MM.1S (cell line): ENCODE measurements at regions not wholly inside any gene's neighbourhood (a gene's known extent, or its start where the extent isn't known, plus 50 kb on each side); places are given as distances from the start of the nearest gene placed in this dataset.

Source experiments
- DNase-seq: peaks from one replicate; pipeline ENCODE4 v3.0.0-alpha.2; 2015
- H2AFZ ChIP-seq: fragments of 300-600 bp; sonication (generic); 2 replicates; pipeline ENCODE4 v1.6.0; 2016; ENCODE audit warnings: antibody characterized with exemption, low read length
- H3F3A ChIP-seq: fragments of 300-600 bp; sonication (generic); 2 replicates; pipeline ENCODE4 v1.6.1; 2016; ENCODE audit warnings: mild to moderate bottlenecking, antibody characterized with exemption, low read length, moderate library complexity, mixed read lengths; ENCODE audit not compliant: insufficient read depth
- H3K27ac ChIP-seq: fragments of 300-600 bp; sonication (generic); 2 replicates; pipeline ENCODE4 v1.5.1; 2016; ENCODE audit warnings: mild to moderate bottlenecking, low read length
- H3K27me3 ChIP-seq: fragments of 300-600 bp; sonication (generic); replicated peaks from 2 replicates; pipeline ENCODE4 v1.6.0; 2016; ENCODE audit warnings: low read length; ENCODE audit not compliant: insufficient read depth
- H3K36me3 ChIP-seq: fragments of 300-600 bp; sonication (generic); replicated peaks from 2 replicates; pipeline ENCODE4 v1.6.1; 2016; ENCODE audit warnings: mild to moderate bottlenecking, low read length, mixed read lengths; ENCODE audit not compliant: insufficient read depth
- H3K4me1 ChIP-seq: fragments of 300-600 bp; sonication (generic); 2 replicates; pipeline ENCODE4 v1.6.1; 2016; ENCODE audit warnings: low read length, mixed read lengths
- H3K4me2 ChIP-seq: fragments of 300-600 bp; sonication (generic); 2 replicates; pipeline ENCODE4 v1.6.0; 2016; ENCODE audit warnings: low read depth, low read length
- H3K4me3 ChIP-seq: fragments of 300-600 bp; sonication (generic); 2 replicates; pipeline ENCODE4 v1.5.1; 2016; ENCODE audit warnings: low read length, mixed read lengths
- H3K79me2 ChIP-seq: fragments of 300-600 bp; sonication (generic); 2 replicates; pipeline ENCODE4 v1.6.1; 2016; ENCODE audit warnings: mixed run types, low read length, mixed read lengths
- H3K9ac ChIP-seq: fragments of 300-600 bp; sonication (generic); 2 replicates; pipeline ENCODE4 v1.6.1; 2016; ENCODE audit warnings: low read length, mixed read lengths
- H3K9me2 ChIP-seq: fragments of 300-600 bp; sonication (generic); replicated peaks from 2 replicates; pipeline ENCODE4 v1.6.1; 2016; ENCODE audit warnings: mild to moderate bottlenecking, low read length, mixed read lengths; ENCODE audit not compliant: insufficient read depth
- H3K9me3 ChIP-seq: fragments of 300-600 bp; sonication (generic); replicated peaks from 2 replicates; pipeline ENCODE4 v1.6.1; 2016; ENCODE audit warnings: mild to moderate bottlenecking, low read length, mixed read lengths; ENCODE audit not compliant: insufficient read depth
- H4K20me1 ChIP-seq: fragments of 300-600 bp; sonication (generic); 2 replicates; pipeline ENCODE4 v1.6.1; 2016; ENCODE audit warnings: mild to moderate bottlenecking, low read length, moderate library complexity, mixed read lengths; ENCODE audit not compliant: insufficient read depth
- CTCF ChIP-seq: fragments of 300-600 bp; sonication (generic); IDR thresholded peaks from 2 replicates; pipeline ENCODE4 v1.5.1; 2016; ENCODE audit warnings: antibody characterized with exemption, low read length, mixed read lengths
- EZH2 ChIP-seq: fragments of 300-600 bp; sonication (generic); optimal IDR thresholded peaks from 2 replicates; pipeline ENCODE3; 2017; ENCODE audit warnings: low read depth, mild to moderate bottlenecking, antibody characterized with exemption, low read length, mixed read lengths
- EZH2phosphoT487 ChIP-seq: fragments of 300-600 bp; sonication (generic); IDR thresholded peaks from 2 replicates; pipeline ENCODE4 v1.6.1; 2018; ENCODE audit warnings: antibody characterized with exemption, low read length

- Histone ChIP-seq H2AFZ (no peak overlapping the region), H3K36me3 (no peaks in the 10 kb centered on the region), H3K27me3 (no peaks in the 10 kb centered on the region), H3K4me1 (no peaks in the 10 kb centered on the region), H4K20me1 (no peaks in the 10 kb centered on the region), H3K9me3 (no peaks in the 10 kb centered on the region), H3K79me2 (no peaks in the 10 kb centered on the region), H3F3A (no peaks in the 10 kb centered on the region), H3K4me2 (no peak overlapping the region), H3K4me3 (no peak overlapping the region), H3K9ac (no peak overlapping the region), H3K27ac (no peak overlapping the region), H3K9me2 (no peaks in the 10 kb centered on the region)
- TF ChIP-seq CTCF: no peak
- no peak for TF ChIP-seq EZH2phosphoT487
- no peak for TF ChIP-seq EZH2
- no peak for DNase-seq
These were observed 87.4 kb upstream of the UFM1 start for GRCh38 chr13:38262211-38262610.

- Histone ChIP-seq H2AFZ (no peak overlapping the region), H3K9me2 (no peaks in the 10 kb centered on the region), H3K4me1 (no peaks in the 10 kb centered on the region), H4K20me1 (no peaks in the 10 kb centered on the region), H3F3A (no peaks in the 10 kb centered on the region), H3K4me3 (no peak overlapping the region), H3K79me2 (no peaks in the 10 kb centered on the region), H3K4me2 (no peak overlapping the region), H3K36me3 (no peaks in the 10 kb centered on the region), H3K27me3 (no peaks in the 10 kb centered on the region), H3K27ac (no peak overlapping the region), H3K9me3 (no peaks in the 10 kb centered on the region), H3K9ac (no peak overlapping the region)
- TF ChIP-seq CTCF (no peak), EZH2 (no peak), EZH2phosphoT487 (no peak)
- DNase-seq: no peak
These were observed 94.1 kb upstream of the UFM1 start for GRCh38 chr13:38255600-38255999.

DNA sequence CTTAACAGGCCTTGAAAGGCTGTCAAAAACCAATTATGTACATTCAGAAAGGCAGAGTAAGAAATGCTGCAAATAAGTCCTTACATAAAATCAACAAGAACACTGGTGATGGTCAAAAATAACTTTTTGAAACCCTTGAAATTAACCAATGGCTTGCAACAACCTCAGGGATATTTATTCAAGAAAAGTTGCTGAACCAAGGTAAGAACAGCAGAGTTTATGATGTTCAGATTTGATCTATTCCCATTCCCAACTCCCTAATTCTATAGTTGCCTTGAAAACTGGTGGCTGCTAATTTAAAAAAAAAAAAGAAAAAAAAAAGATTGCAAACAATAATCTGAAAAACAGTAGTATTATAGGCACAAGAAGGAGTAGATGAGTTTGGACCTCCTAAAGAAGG is 109.8 kb upstream of the UFM1 start:
- H3K4me1 ChIP-seq: no peaks in the 10 kb centered on the region
- H3K9me3 ChIP-seq: no peaks in the 10 kb centered on the region
- H2AFZ ChIP-seq: no peak overlapping the region
- H3K9me2 ChIP-seq: no peaks in the 10 kb centered on the region
- no peak overlapping the region for H3K27ac ChIP-seq
- no peaks in the 10 kb centered on the region for H3K79me2 ChIP-seq
- TF ChIP-seq CTCF (no peak), EZH2phosphoT487 (no peak), EZH2 (no peak)
- no peaks in the 10 kb centered on the region for H4K20me1 ChIP-seq
- no peak overlapping the region for H3K9ac ChIP-seq
- no peak overlapping the region for H3K4me2 ChIP-seq
- H3K27me3 ChIP-seq: no peaks in the 10 kb centered on the region
- no peak overlapping the region for H3K4me3 ChIP-seq
- H3K36me3 ChIP-seq: no peaks in the 10 kb centered on the region
- DNase-seq: no peak
- no peaks in the 10 kb centered on the region for H3F3A ChIP-seq

DNA sequence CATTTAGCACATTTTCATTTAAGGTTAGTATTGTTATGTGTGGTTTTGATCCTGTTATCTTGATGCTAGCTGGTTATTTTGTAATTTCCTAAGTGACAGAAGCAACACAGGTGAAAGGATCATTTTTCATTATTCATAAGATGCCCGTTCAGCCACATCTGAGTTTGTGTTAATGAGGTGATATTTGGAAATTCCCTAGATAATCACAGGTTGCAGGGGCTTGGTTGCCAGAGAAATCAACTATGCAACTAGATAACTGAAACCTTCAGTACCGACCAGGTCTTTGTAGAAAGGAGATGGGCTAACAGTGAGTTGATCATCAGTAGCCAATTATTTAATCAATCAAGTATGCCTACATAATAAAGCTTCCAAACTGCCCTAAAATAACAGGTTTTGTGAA is 121.3 kb upstream of the UFM1 start:
- no peak for TF ChIP-seq EZH2phosphoT487
- no peak for TF ChIP-seq EZH2
- no peak for TF ChIP-seq CTCF
- no peaks in the 10 kb centered on the region for H3K9me3 ChIP-seq
- H4K20me1 ChIP-seq: no peaks in the 10 kb centered on the region

More for the DNA sequence above, 121.3 kb upstream of the UFM1 start:
- Histone ChIP-seq H3K27ac (no peak overlapping the region), H3K4me3 (no peak overlapping the region), H3K79me2 (no peaks in the 10 kb centered on the region), H3K9me2 (no peaks in the 10 kb centered on the region), H3K36me3 (no peaks in the 10 kb centered on the region), H2AFZ (no peak overlapping the region), H3F3A (no peaks in the 10 kb centered on the region), H3K27me3 (no peaks in the 10 kb centered on the region), H3K4me1 (no peaks in the 10 kb centered on the region), H3K9ac (no peak overlapping the region), H3K4me2 (no peak overlapping the region)
- no peak for DNase-seq
